ENCODE measurements at regions not wholly inside any gene's neighbourhood (a gene's known extent, or its start where the extent isn't known, plus 50 kb on each side); places are given as distances from the start of the nearest gene placed in this dataset.
A peak's percentile ranks its signal among the peaks of the same experiment; 100 is the strongest.

GRCh38 chr15:60215225-60215963 is 182.4 kb downstream of the ANXA2 start:
- DNase-seq = no peak

- DNase-seq = no peak
These were observed 180.6 kb downstream of the ANXA2 start for GRCh38 chr15:60217161-60217560.

- no peak for DNase-seq
These were observed 179.5 kb downstream of the ANXA2 start for GRCh38 chr15:60218256-60218655.

GRCh38 chr15:60219866-60220265 is 177.9 kb downstream of the ANXA2 start:
- no peak for DNase-seq

GRCh38 chr15:60221356-60221755 is 176.4 kb downstream of the ANXA2 start:
- no peak for DNase-seq

GRCh38 chr15:60222404-60222803 is 175.4 kb downstream of the ANXA2 start:
- DNase-seq = no peak

GRCh38 chr15:60223176-60223575 is 174.6 kb downstream of the ANXA2 start:
- DNase-seq = no peak

GRCh38 chr15:60226924-60227323 is 170.9 kb downstream of the ANXA2 start:
- DNase-seq = no peak

GRCh38 chr15:60228101-60228500 is 169.7 kb downstream of the ANXA2 start:
- DNase-seq = no peak

- DNase-seq = no peak
These were observed 169.2 kb downstream of the ANXA2 start for GRCh38 chr15:60228619-60229018.

GRCh38 chr15:60235951-60236710 is 161.7 kb downstream of the ANXA2 start:
- DNase-seq = no peak

GRCh38 chr15:60237446-60237845 is 160.3 kb downstream of the ANXA2 start:
- DNase-seq = no peak

- no peak for DNase-seq
These were observed 154.0 kb downstream of the ANXA2 start for GRCh38 chr15:60243769-60244168.

- DNase-seq = no peak
These were observed 153.0 kb downstream of the ANXA2 start for GRCh38 chr15:60244813-60245212.

- no peak for DNase-seq
These were observed 147.5 kb downstream of the ANXA2 start for GRCh38 chr15:60250316-60250715.

GRCh38 chr15:60251300-60252070 is 146.3 kb downstream of the ANXA2 start:
- no peak for DNase-seq

- DNase-seq = no peak
These were observed 143.4 kb downstream of the ANXA2 start for GRCh38 chr15:60254416-60254815.

GRCh38 chr15:60255390-60255789 is 142.4 kb downstream of the ANXA2 start:
- peak; percentile 1 for DNase-seq

- no peak for DNase-seq
These were observed 140.1 kb downstream of the ANXA2 start for GRCh38 chr15:60257591-60258159.

- DNase-seq = no peak
These were observed 138.3 kb downstream of the ANXA2 start for GRCh38 chr15:60259469-60259868.

- DNase-seq = no peak
These were observed 133.7 kb downstream of the ANXA2 start for GRCh38 chr15:60264088-60264487.

GRCh38 chr15:60264566-60264965 is 133.2 kb downstream of the ANXA2 start:
- no peak for DNase-seq

- no peak for DNase-seq
These were observed 132.7 kb downstream of the ANXA2 start for GRCh38 chr15:60265057-60265456.

All from CD4-positive, alpha-beta T cell treated with Interleukin-10 for 1 hour (primary cell).